ENCODE measurements at regions not wholly inside any gene's neighbourhood (a gene's known extent, or its start where the extent isn't known, plus 50 kb on each side); places are given as distances from the start of the nearest gene placed in this dataset.
"Not testable (repeated sequence)": the region's sequence is repeated elsewhere in the genome, so short reads cannot be mapped to it uniquely, and the experiment has no call there.

GRCh38 chr6:122141246-122141645 lies 258.2 kb upstream of the HSF2 start:
- DNase-seq, result no peak

GRCh38 chr6:122143813-122144601 lies 255.4 kb upstream of the HSF2 start:
- DNase-seq, result no peak

GRCh38 chr6:122145246-122145645 lies 254.2 kb upstream of the HSF2 start:
- DNase-seq, result no peak

GRCh38 chr6:122145741-122146240 lies 253.7 kb upstream of the HSF2 start:
- no peak for DNase-seq

- DNase-seq, result no peak
Observed at GRCh38 chr6:122147291-122147690, 252.2 kb upstream of the HSF2 start.

- DNase-seq, result no peak
Observed at GRCh38 chr6:122151066-122151465, 248.4 kb upstream of the HSF2 start.

- DNase-seq, result no peak
Observed at GRCh38 chr6:122151763-122152162, 247.7 kb upstream of the HSF2 start.

- no peak for DNase-seq
Observed at GRCh38 chr6:122153557-122153956, 245.9 kb upstream of the HSF2 start.

GRCh38 chr6:122154155-122154554 lies 245.3 kb upstream of the HSF2 start:
- no peak for DNase-seq

GRCh38 chr6:122154912-122155575 lies 244.4 kb upstream of the HSF2 start:
- no peak for DNase-seq

- no peak for DNase-seq
Observed at GRCh38 chr6:122161136-122161535, 238.3 kb upstream of the HSF2 start.

GRCh38 chr6:122165014-122165413 lies 234.4 kb upstream of the HSF2 start:
- DNase-seq, result no peak

GRCh38 chr6:122170274-122170673 lies 229.2 kb upstream of the HSF2 start:
- no peak for DNase-seq

- DNase-seq, result no peak
Observed at GRCh38 chr6:122178988-122179387, 220.5 kb upstream of the HSF2 start.

GRCh38 chr6:122180132-122180531 lies 219.3 kb upstream of the HSF2 start:
- no peak for DNase-seq

- DNase-seq, result no peak
Observed at GRCh38 chr6:122182061-122182460, 217.4 kb upstream of the HSF2 start.

- DNase-seq, result no peak
Observed at GRCh38 chr6:122184401-122184827, 215.0 kb upstream of the HSF2 start.

GRCh38 chr6:122185458-122185857 lies 214.0 kb upstream of the HSF2 start:
- not testable (repeated sequence) for DNase-seq

GRCh38 chr6:122187186-122187585 lies 212.3 kb upstream of the HSF2 start:
- DNase-seq, result no peak

GRCh38 chr6:122198922-122199321 lies 200.5 kb upstream of the HSF2 start:
- DNase-seq, result no peak

- no peak for DNase-seq
Observed at GRCh38 chr6:122200440-122200839, 199.0 kb upstream of the HSF2 start.

- DNase-seq, result no peak
Observed at GRCh38 chr6:122202576-122203137, 196.8 kb upstream of the HSF2 start.

GRCh38 chr6:122207061-122207460 lies 192.4 kb upstream of the HSF2 start:
- DNase-seq, result no peak

GRCh38 chr6:122207794-122208193 lies 191.7 kb upstream of the HSF2 start:
- no peak for DNase-seq
